GM19035 (cell line): ENCODE measurements at regions not wholly inside any gene's neighbourhood (a gene's known extent, or its start where the extent isn't known, plus 50 kb on each side); places are given as distances from the start of the nearest gene placed in this dataset.

ENCODE experiments used
- ATAC-seq: cut with Tn5 transposase; IDR thresholded peaks from one replicate; pipeline ENCODE4 v1.9.1; 2021; ENCODE audit not compliant: unreplicated experiment

DNA sequence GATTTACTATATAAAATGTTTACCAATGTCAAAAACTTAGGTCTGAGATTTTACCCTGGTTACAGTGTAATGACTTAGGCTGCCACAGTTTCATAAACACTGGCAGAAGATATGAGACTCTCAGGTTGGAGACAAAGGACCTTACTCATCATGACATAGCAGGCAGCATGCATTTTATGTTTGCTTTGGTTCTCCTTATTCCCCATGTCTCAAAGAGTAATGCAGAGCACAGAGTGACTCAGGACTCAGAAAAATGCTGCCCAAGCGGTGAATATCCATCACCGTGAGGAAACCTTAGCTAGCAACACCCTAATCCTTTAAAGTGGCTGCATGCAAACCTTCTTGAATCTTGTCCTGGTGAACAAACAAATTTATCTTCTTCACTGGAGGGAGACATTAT lies 112.1 kb upstream of the EYS start:
- ATAC-seq = no peak

DNA sequence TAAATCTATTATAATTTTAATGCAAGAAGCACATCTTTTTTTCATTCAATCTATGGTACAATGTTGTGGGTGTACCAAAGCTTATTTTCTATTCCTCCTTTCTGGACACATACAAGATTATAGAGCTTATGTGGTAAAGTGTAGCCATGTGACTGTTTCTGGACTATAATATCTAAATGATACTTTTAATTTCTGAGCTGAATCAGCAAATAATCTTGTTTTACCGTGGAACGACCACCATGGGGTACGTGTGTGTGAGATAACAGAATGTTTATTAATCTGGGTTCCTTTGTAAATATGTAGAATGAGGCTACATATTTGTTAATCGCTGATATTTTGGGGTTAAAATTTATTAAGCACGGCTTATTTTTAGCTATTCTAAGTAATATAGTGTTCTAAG lies 111.5 kb upstream of the EYS start:
- ATAC-seq = no peak

DNA sequence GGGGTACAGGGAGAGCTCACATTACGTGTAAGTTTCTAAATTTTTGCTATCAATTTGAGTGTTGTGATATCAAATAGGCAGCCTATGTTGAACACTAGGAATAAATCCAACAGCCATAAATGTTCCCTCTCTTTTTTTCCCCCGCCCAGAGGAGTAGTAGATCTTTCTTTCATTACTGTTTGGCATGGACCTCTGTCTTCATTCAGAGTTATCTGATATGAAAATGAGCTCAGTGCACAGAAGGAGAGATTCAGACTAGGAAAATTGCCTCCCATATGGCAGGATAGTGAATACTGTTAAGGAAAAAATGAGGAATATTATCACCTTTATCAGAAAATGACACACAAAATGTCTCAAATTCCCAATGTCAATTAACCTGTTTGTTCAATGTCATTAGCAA lies 110.0 kb upstream of the EYS start:
- ATAC-seq = no peak

- ATAC-seq = no peak
Observed at GRCh38 chr6:65814071-65814470, 107.0 kb upstream of the EYS start.

GRCh38 chr6:65803186-65803585 lies 96.2 kb upstream of the EYS start:
- no peak for ATAC-seq

- no peak for ATAC-seq
Observed at GRCh38 chr6:65799389-65799788, 92.4 kb upstream of the EYS start.

GRCh38 chr6:65798280-65799014 lies 91.4 kb upstream of the EYS start:
- no peak for ATAC-seq

GRCh38 chr6:65790666-65791065 lies 83.6 kb upstream of the EYS start:
- ATAC-seq = no peak

GRCh38 chr6:65787787-65788186 lies 80.8 kb upstream of the EYS start:
- ATAC-seq = no peak

GRCh38 chr6:65786815-65787214 lies 79.8 kb upstream of the EYS start:
- ATAC-seq = no peak

DNA sequence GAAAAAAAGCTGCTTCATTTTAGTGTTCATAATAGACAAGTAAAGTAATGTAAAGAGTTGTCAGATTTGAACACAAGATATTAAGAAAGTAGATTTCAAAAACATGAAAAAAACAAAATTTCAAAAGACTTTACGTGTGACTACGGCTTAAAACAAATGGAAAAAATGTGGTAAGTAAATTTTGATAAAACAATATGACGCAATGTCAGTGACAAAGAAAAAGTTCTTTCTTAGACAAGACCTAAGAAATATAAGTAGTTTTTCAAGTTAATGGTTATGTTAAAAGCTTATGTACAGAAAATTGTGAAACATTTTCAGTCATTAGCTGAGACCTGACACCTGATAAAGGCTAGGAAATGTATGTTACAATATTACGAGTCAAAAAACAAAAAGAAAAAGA lies 73.7 kb upstream of the EYS start:
- no peak for ATAC-seq

DNA sequence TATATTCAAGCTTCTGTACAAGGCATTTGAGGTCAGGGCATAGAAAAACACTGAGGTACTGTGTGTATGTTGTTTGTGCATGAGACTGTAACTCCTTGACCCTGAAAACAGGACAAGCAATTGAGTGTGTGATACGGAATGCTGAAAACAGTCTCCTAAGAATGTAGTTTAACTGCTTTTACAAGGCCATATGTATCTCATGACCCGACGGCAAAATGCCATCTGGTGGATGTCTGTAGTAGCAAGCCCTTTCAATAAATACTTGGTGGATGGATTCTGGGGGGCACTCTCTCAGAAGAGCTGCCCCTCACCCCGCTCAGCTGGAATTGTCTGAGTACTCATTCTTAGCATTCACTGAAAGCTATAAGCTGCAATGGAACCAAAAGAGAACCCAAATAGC lies 69.3 kb upstream of the EYS start:
- no peak for ATAC-seq

- no peak for ATAC-seq
Observed at GRCh38 chr6:65771946-65772345, 64.9 kb upstream of the EYS start.

GRCh38 chr6:65761890-65762289 lies 54.9 kb upstream of the EYS start:
- ATAC-seq = no peak

DNA sequence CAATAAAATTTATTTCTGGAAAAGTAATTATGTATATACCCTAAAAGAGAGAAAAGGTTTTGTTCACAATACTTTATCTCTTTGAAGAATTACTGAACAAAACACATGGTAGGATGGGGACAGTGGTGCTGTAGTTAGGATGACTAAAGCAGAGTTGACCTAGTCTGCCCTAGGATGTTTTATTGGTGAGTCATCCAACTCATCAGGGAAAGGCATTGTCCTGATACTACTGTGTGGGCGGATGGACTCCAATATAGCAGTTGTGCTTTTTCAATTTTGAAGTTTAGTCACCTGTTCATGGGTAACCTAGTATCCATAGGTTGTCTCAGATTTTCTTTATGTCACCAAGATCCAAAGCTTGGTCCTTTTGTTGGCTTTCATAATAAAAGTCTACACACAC lies 53.3 kb upstream of the EYS start:
- ATAC-seq = no peak
